ENCODE measurements at regions not wholly inside any gene's neighbourhood (a gene's known extent, or its start where the extent isn't known, plus 50 kb on each side); places are given as distances from the start of the nearest gene placed in this dataset.

- peaks cover 2% of the 10 kb centered on the region for H3K27me3 Mint-ChIP-seq
- no peaks in the 10 kb centered on the region for H3K4me1 Mint-ChIP-seq (ENCODE audit: low read depth)
- H3K4me3 Mint-ChIP-seq: no peak overlapping the region
- no peak overlapping the region for H3K27ac Mint-ChIP-seq
- no peaks in the 10 kb centered on the region for H3K36me3 Mint-ChIP-seq (ENCODE audit: low read depth)
- no peak for DNase-seq
- H3K9me3 Mint-ChIP-seq: no peaks in the 10 kb centered on the region
Measured at GRCh38 chr11:134736251-134736947, 324.4 kb upstream of the B3GAT1 start.

- Mint-ChIP-seq H3K9me3 (no peaks in the 10 kb centered on the region), H3K4me3 (no peak overlapping the region), H3K27ac (no peak overlapping the region), H3K36me3 (ENCODE audit: low read depth) (no peaks in the 10 kb centered on the region), H3K4me1 (ENCODE audit: low read depth) (no peaks in the 10 kb centered on the region), H3K27me3 (peaks cover 2% of the 10 kb centered on the region)
- DNase-seq: no peak
Measured at GRCh38 chr11:134734894-134735293, 322.9 kb upstream of the B3GAT1 start.

GRCh38 chr11:134734141-134734845 is 322.3 kb upstream of the B3GAT1 start:
- no peak overlapping the region for H3K4me3 Mint-ChIP-seq
- H3K4me1 Mint-ChIP-seq (ENCODE audit: low read depth): no peaks in the 10 kb centered on the region
- no peak overlapping the region for H3K27ac Mint-ChIP-seq
- no peaks in the 10 kb centered on the region for H3K9me3 Mint-ChIP-seq
- no peak for DNase-seq
- H3K36me3 Mint-ChIP-seq (ENCODE audit: low read depth): no peaks in the 10 kb centered on the region
- H3K27me3 Mint-ChIP-seq: peaks cover 2% of the 10 kb centered on the region

- Mint-ChIP-seq H3K27me3 (peaks cover 2% of the 10 kb centered on the region), H3K9me3 (no peaks in the 10 kb centered on the region), H3K36me3 (ENCODE audit: low read depth) (no peaks in the 10 kb centered on the region), H3K4me1 (ENCODE audit: low read depth) (no peaks in the 10 kb centered on the region), H3K27ac (no peak overlapping the region), H3K4me3 (no peak overlapping the region)
- no peak for DNase-seq
Measured at GRCh38 chr11:134733646-134734045, 321.6 kb upstream of the B3GAT1 start.

- no peaks in the 10 kb centered on the region for H3K9me3 Mint-ChIP-seq
- no peak overlapping the region for H3K4me3 Mint-ChIP-seq
- no peak for DNase-seq
- no peaks in the 10 kb centered on the region for H3K4me1 Mint-ChIP-seq (ENCODE audit: low read depth)
- H3K36me3 Mint-ChIP-seq (ENCODE audit: low read depth): no peaks in the 10 kb centered on the region
- peaks cover 10% of the 10 kb centered on the region for H3K27me3 Mint-ChIP-seq
- H3K27ac Mint-ChIP-seq: no peak overlapping the region
Measured at GRCh38 chr11:134731213-134731961, 319.3 kb upstream of the B3GAT1 start.

GRCh38 chr11:134730561-134731212 is 318.6 kb upstream of the B3GAT1 start:
- peaks cover 15% of the 10 kb centered on the region for H3K27me3 Mint-ChIP-seq
- no peaks in the 10 kb centered on the region for H3K4me1 Mint-ChIP-seq (ENCODE audit: low read depth)
- no peaks in the 10 kb centered on the region for H3K9me3 Mint-ChIP-seq
- DNase-seq: no peak
- H3K27ac Mint-ChIP-seq: no peak overlapping the region
- no peak overlapping the region for H3K4me3 Mint-ChIP-seq
- no peaks in the 10 kb centered on the region for H3K36me3 Mint-ChIP-seq (ENCODE audit: low read depth)

- Mint-ChIP-seq H3K36me3 (ENCODE audit: low read depth) (no peaks in the 10 kb centered on the region), H3K27ac (no peak overlapping the region), H3K4me3 (no peak overlapping the region), H3K27me3 (peaks cover 21% of the 10 kb centered on the region), H3K9me3 (no peaks in the 10 kb centered on the region), H3K4me1 (ENCODE audit: low read depth) (no peaks in the 10 kb centered on the region)
- DNase-seq: no peak
Measured at GRCh38 chr11:134730101-134730500, 318.1 kb upstream of the B3GAT1 start.

GRCh38 chr11:134728186-134728585 is 316.1 kb upstream of the B3GAT1 start:
- no peak for DNase-seq
- no peaks in the 10 kb centered on the region for H3K9me3 Mint-ChIP-seq
- no peak overlapping the region for H3K27ac Mint-ChIP-seq
- H3K4me1 Mint-ChIP-seq (ENCODE audit: low read depth): no peaks in the 10 kb centered on the region
- H3K27me3 Mint-ChIP-seq: peaks cover 37% of the 10 kb centered on the region
- no peaks in the 10 kb centered on the region for H3K36me3 Mint-ChIP-seq (ENCODE audit: low read depth)
- H3K4me3 Mint-ChIP-seq: no peak overlapping the region

GRCh38 chr11:134727636-134728035 is 315.6 kb upstream of the B3GAT1 start:
- no peaks in the 10 kb centered on the region for H3K9me3 Mint-ChIP-seq
- no peaks in the 10 kb centered on the region for H3K4me1 Mint-ChIP-seq (ENCODE audit: low read depth)
- H3K27me3 Mint-ChIP-seq: peaks cover 43% of the 10 kb centered on the region
- DNase-seq: no peak
- no peaks in the 10 kb centered on the region for H3K36me3 Mint-ChIP-seq (ENCODE audit: low read depth)
- no peak overlapping the region for H3K27ac Mint-ChIP-seq
- no peak overlapping the region for H3K4me3 Mint-ChIP-seq

- Mint-ChIP-seq H3K27ac (no peak overlapping the region), H3K27me3 (peaks cover 43% of the 10 kb centered on the region), H3K9me3 (no peaks in the 10 kb centered on the region), H3K4me3 (no peak overlapping the region), H3K4me1 (ENCODE audit: low read depth) (no peaks in the 10 kb centered on the region), H3K36me3 (ENCODE audit: low read depth) (no peaks in the 10 kb centered on the region)
- DNase-seq: no peak
Measured at GRCh38 chr11:134727204-134727603, 315.2 kb upstream of the B3GAT1 start.

GRCh38 chr11:134725716-134726639 is 313.9 kb upstream of the B3GAT1 start:
- Mint-ChIP-seq H3K9me3 (no peaks in the 10 kb centered on the region), H3K36me3 (ENCODE audit: low read depth) (no peaks in the 10 kb centered on the region), H3K4me3 (no peak overlapping the region), H3K27me3 (peaks cover 43% of the 10 kb centered on the region), H3K27ac (no peak overlapping the region), H3K4me1 (ENCODE audit: low read depth) (no peaks in the 10 kb centered on the region)
- DNase-seq: no peak

GRCh38 chr11:134725211-134725610 is 313.2 kb upstream of the B3GAT1 start:
- Mint-ChIP-seq H3K27me3 (peaks cover 43% of the 10 kb centered on the region), H3K36me3 (ENCODE audit: low read depth) (no peaks in the 10 kb centered on the region), H3K27ac (no peak overlapping the region), H3K4me1 (ENCODE audit: low read depth) (no peaks in the 10 kb centered on the region), H3K4me3 (no peak overlapping the region), H3K9me3 (no peaks in the 10 kb centered on the region)
- no peak for DNase-seq

GRCh38 chr11:134724779-134725140 is 312.7 kb upstream of the B3GAT1 start:
- H3K4me3 Mint-ChIP-seq: no peak overlapping the region
- no peaks in the 10 kb centered on the region for H3K9me3 Mint-ChIP-seq
- H3K27me3 Mint-ChIP-seq: peaks cover 43% of the 10 kb centered on the region
- H3K4me1 Mint-ChIP-seq (ENCODE audit: low read depth): no peaks in the 10 kb centered on the region
- no peak for DNase-seq
- H3K36me3 Mint-ChIP-seq (ENCODE audit: low read depth): no peaks in the 10 kb centered on the region
- no peak overlapping the region for H3K27ac Mint-ChIP-seq

Data from activated T-cell treated with anti-CD3 and anti-CD28 coated beads, Interleukin-2, amount 50 U/mL, for 24 hours (primary cell).